ENCODE measurements at regions not wholly inside any gene's neighbourhood (a gene's known extent, or its start where the extent isn't known, plus 50 kb on each side); places are given as distances from the start of the nearest gene placed in this dataset.

DNA sequence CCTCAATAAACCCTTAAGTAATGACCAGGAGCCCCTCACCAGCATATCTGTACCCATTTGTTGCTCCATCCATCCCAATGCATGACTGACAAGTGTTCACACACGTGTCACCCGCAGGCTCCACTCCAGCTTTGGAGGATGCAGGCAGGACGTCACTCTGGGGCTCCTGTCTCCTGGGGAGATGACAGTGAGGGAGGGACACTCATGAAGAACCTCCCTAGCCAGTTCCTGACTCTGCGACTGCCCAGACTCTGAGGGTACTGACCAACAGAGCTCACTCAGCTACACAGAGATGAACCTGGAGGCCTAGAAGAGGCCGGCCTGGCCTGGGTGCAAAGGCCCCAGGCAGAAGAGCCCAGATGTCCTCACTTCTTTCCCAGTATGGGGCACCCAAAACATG lies 135.1 kb upstream of the RET start:
- H3K4me1 ChIP-seq (ENCODE audit: control insufficient read depth, insufficient read depth, low read length), result no peaks in the 10 kb centered on the region
- H3K27me3 ChIP-seq (replicated peaks; ENCODE audit: control insufficient read depth, insufficient read depth, low read length), result peaks cover 13% of the 10 kb centered on the region
- no peak for DNase-seq (ENCODE audit: low read depth)
- H3K36me3 ChIP-seq (ENCODE audit: control insufficient read depth, insufficient read depth, low read length, severe bottlenecking), result no peaks in the 10 kb centered on the region
- H3K4me3 ChIP-seq (ENCODE audit: low read length), result no peak overlapping the region
- H3K9ac ChIP-seq (ENCODE audit: low read length), result no peak overlapping the region
- H3K9me3 ChIP-seq (ENCODE audit: control insufficient read depth, low read length), result no peaks in the 10 kb centered on the region

DNA sequence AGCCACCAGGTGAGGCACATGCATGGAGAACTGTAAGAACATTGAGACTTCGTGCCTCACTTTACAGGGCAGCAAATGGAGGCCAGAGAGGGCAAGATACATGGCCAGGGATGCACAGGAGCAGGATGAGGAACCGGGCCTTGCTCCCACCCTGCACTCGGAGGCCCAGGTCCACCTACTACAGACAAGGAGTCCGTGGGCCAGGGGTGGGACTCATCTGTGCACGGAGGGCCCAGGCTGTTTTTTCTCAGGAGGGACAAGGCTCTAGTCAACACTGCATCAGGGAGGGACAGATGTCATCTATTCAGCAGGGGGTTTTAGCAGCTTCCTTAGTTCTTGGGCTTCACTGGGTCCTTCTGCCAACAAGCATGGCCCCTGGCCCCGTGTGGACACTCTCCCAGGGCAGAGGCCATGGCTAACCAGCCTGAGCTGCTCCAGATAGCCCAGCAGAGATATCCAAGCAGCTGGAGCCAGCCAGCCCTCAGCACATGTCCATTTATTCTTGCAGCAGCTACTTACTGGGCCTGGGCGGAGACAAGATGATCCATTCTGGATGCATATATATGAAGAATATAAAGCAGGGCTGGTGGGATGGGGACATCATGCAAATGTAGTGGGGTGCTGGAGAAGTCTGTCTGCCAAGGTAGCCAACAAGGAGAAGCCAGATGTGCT lies 134.5 kb upstream of the RET start:
- no peaks in the 10 kb centered on the region for H3K36me3 ChIP-seq (ENCODE audit: control insufficient read depth, insufficient read depth, low read length, severe bottlenecking)
- DNase-seq (ENCODE audit: low read depth), result no peak
- no peaks in the 10 kb centered on the region for H3K4me1 ChIP-seq (ENCODE audit: control insufficient read depth, insufficient read depth, low read length)
- peaks cover 14% of the 10 kb centered on the region for H3K27me3 ChIP-seq (replicated peaks; ENCODE audit: control insufficient read depth, insufficient read depth, low read length)
- H3K9me3 ChIP-seq (ENCODE audit: control insufficient read depth, low read length), result peaks cover under 1% of the 10 kb centered on the region
- no peak overlapping the region for H3K9ac ChIP-seq (ENCODE audit: low read length)
- no peak overlapping the region for H3K4me3 ChIP-seq (ENCODE audit: low read length)

DNA sequence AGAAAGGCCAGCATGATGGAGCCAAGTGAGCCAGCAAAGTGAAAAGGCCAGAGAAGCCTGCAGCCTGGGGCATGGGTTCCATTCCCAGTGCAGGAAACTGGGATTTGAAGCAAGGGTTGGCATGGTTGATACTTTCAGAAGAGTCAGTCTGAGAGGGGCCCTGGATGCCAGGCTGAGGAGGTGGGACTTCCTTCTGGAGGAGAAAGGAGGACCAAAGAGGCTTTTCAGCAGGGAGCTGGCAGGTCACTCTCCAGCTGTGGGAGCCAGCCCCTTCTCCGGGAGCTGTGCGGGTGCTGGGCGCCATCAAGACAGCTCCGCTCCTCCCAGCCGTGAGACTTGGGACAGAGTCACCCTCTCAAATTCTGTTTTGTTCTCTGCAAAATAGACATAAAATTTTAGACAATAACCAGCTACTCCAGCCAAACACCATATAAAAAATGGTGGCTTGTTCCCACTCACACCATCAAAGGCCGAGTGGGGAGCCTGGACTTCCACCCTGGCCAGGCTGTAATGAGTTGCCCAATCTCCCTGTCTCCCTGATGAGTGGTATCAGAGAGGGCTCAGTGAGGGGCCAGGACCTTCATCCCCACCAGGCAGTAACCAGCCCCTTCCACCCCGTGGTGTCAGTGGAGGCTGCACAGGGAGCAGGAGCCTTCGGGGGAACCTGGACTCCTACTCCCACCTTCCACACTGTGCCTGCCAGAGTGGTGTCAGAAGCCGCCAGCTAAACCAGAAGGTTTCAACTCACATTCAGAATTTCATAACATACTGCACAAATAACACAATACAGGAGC lies 133.6 kb upstream of the RET start:
- Histone ChIP-seq H3K4me1 (ENCODE audit: control insufficient read depth, insufficient read depth, low read length) (no peaks in the 10 kb centered on the region), H3K36me3 (ENCODE audit: control insufficient read depth, insufficient read depth, low read length, severe bottlenecking) (no peaks in the 10 kb centered on the region), H3K4me3 (ENCODE audit: low read length) (no peak overlapping the region), H3K9ac (ENCODE audit: low read length) (no peak overlapping the region), H3K27me3 (replicated peaks; ENCODE audit: control insufficient read depth, insufficient read depth, low read length) (peaks cover 10% of the 10 kb centered on the region), H3K9me3 (ENCODE audit: control insufficient read depth, low read length) (peaks cover 5% of the 10 kb centered on the region)
- DNase-seq (ENCODE audit: low read depth), result no peak

- no peak overlapping the region for H3K9ac ChIP-seq (ENCODE audit: low read length)
- H3K9me3 ChIP-seq (ENCODE audit: control insufficient read depth, low read length), result peaks cover 5% of the 10 kb centered on the region
- H3K36me3 ChIP-seq (ENCODE audit: control insufficient read depth, insufficient read depth, low read length, severe bottlenecking), result no peaks in the 10 kb centered on the region
- DNase-seq (ENCODE audit: low read depth), result no peak
- H3K27me3 ChIP-seq (replicated peaks; ENCODE audit: control insufficient read depth, insufficient read depth, low read length), result peaks cover 16% of the 10 kb centered on the region
- peaks cover 4% of the 10 kb centered on the region for H3K4me1 ChIP-seq (ENCODE audit: control insufficient read depth, insufficient read depth, low read length)
- H3K4me3 ChIP-seq (ENCODE audit: low read length), result no peak overlapping the region
Observed at GRCh38 chr10:42948040-42948439, 128.8 kb upstream of the RET start.

- Histone ChIP-seq H3K4me3 (ENCODE audit: low read length) (no peak overlapping the region), H3K9me3 (ENCODE audit: control insufficient read depth, low read length) (peaks cover 5% of the 10 kb centered on the region), H3K9ac (ENCODE audit: low read length) (no peak overlapping the region), H3K27me3 (replicated peaks; ENCODE audit: control insufficient read depth, insufficient read depth, low read length) (peaks cover 16% of the 10 kb centered on the region), H3K36me3 (ENCODE audit: control insufficient read depth, insufficient read depth, low read length, severe bottlenecking) (no peaks in the 10 kb centered on the region), H3K4me1 (ENCODE audit: control insufficient read depth, insufficient read depth, low read length) (peaks cover 4% of the 10 kb centered on the region)
- DNase-seq (ENCODE audit: low read depth), result no peak
Observed at GRCh38 chr10:42949287-42949686, 127.6 kb upstream of the RET start.

GRCh38 chr10:42950606-42951485 lies 126.0 kb upstream of the RET start:
- H3K9me3 ChIP-seq (ENCODE audit: control insufficient read depth, low read length), result peaks cover 5% of the 10 kb centered on the region
- H3K4me1 ChIP-seq (ENCODE audit: control insufficient read depth, insufficient read depth, low read length), result peaks cover 4% of the 10 kb centered on the region
- peaks cover 21% of the 10 kb centered on the region for H3K27me3 ChIP-seq (replicated peaks; ENCODE audit: control insufficient read depth, insufficient read depth, low read length)
- H3K36me3 ChIP-seq (ENCODE audit: control insufficient read depth, insufficient read depth, low read length, severe bottlenecking), result no peaks in the 10 kb centered on the region
- no peak overlapping the region for H3K9ac ChIP-seq (ENCODE audit: low read length)
- H3K4me3 ChIP-seq (ENCODE audit: low read length), result no peak overlapping the region
- DNase-seq (ENCODE audit: low read depth), result no peak

GRCh38 chr10:42951486-42952251 lies 125.2 kb upstream of the RET start:
- Histone ChIP-seq H3K9ac (ENCODE audit: low read length) (no peak overlapping the region), H3K9me3 (ENCODE audit: control insufficient read depth, low read length) (peaks cover 11% of the 10 kb centered on the region), H3K27me3 (replicated peaks; ENCODE audit: control insufficient read depth, insufficient read depth, low read length) (peaks cover 21% of the 10 kb centered on the region), H3K4me3 (ENCODE audit: low read length) (no peak overlapping the region), H3K36me3 (ENCODE audit: control insufficient read depth, insufficient read depth, low read length, severe bottlenecking) (no peaks in the 10 kb centered on the region), H3K4me1 (ENCODE audit: control insufficient read depth, insufficient read depth, low read length) (peaks cover 4% of the 10 kb centered on the region)
- no peak for DNase-seq (ENCODE audit: low read depth)

- no peak overlapping the region for H3K9ac ChIP-seq (ENCODE audit: low read length)
- H3K9me3 ChIP-seq (ENCODE audit: control insufficient read depth, low read length), result peaks cover 17% of the 10 kb centered on the region
- H3K27me3 ChIP-seq (replicated peaks; ENCODE audit: control insufficient read depth, insufficient read depth, low read length), result peaks cover 22% of the 10 kb centered on the region
- no peak overlapping the region for H3K4me3 ChIP-seq (ENCODE audit: low read length)
- DNase-seq (ENCODE audit: low read depth), result peak; percentile 7
- H3K36me3 ChIP-seq (ENCODE audit: control insufficient read depth, insufficient read depth, low read length, severe bottlenecking), result no peaks in the 10 kb centered on the region
- H3K4me1 ChIP-seq (ENCODE audit: control insufficient read depth, insufficient read depth, low read length), result peaks cover 4% of the 10 kb centered on the region
Observed at GRCh38 chr10:42952349-42952748, 124.5 kb upstream of the RET start.

GRCh38 chr10:42952931-42953683 lies 123.8 kb upstream of the RET start:
- Histone ChIP-seq H3K9ac (ENCODE audit: low read length) (no peak overlapping the region), H3K36me3 (ENCODE audit: control insufficient read depth, insufficient read depth, low read length, severe bottlenecking) (no peaks in the 10 kb centered on the region), H3K27me3 (replicated peaks; ENCODE audit: control insufficient read depth, insufficient read depth, low read length) (peaks cover 20% of the 10 kb centered on the region), H3K4me1 (ENCODE audit: control insufficient read depth, insufficient read depth, low read length) (peaks cover 4% of the 10 kb centered on the region), H3K9me3 (ENCODE audit: control insufficient read depth, low read length) (peaks cover 12% of the 10 kb centered on the region), H3K4me3 (ENCODE audit: low read length) (no peak overlapping the region)
- DNase-seq (ENCODE audit: low read depth), result no peak

All from adipocyte (in vitro differentiated cells).